Endodermal cell (in vitro differentiated cells): ENCODE measurements at regions not wholly inside any gene's neighbourhood (a gene's known extent, or its start where the extent isn't known, plus 50 kb on each side); places are given as distances from the start of the nearest gene placed in this dataset.

Experiments
- DNase-seq: peaks from one replicate; pipeline ENCODE4 v3.0.0-alpha.2; 2017
- H3K27ac ChIP-seq: 2 replicates; pipeline ENCODE4 v1.5.1; 2013; ENCODE audit warnings: mild to moderate bottlenecking, low read depth, low read length, moderate library complexity
- H3K27me3 ChIP-seq: 2 replicates; pipeline ENCODE4 v1.6.1; 2013; ENCODE audit warnings: mild to moderate bottlenecking, low read length, moderate library complexity; ENCODE audit not compliant: insufficient read depth, control insufficient read depth, poor library complexity, severe bottlenecking
- H3K36me3 ChIP-seq: 2 replicates; pipeline ENCODE4 v1.7.0; 2013; ENCODE audit warnings: mild to moderate bottlenecking, low read length, moderate library complexity; ENCODE audit not compliant: control insufficient read depth, insufficient read depth
- H3K4me1 ChIP-seq: one replicate; pipeline ENCODE4 v1.7.0; 2013; ENCODE audit warnings: low read length; ENCODE audit not compliant: control insufficient read depth, insufficient read depth
- H3K4me3 ChIP-seq: 2 replicates; pipeline ENCODE4 v1.5.1; 2013; ENCODE audit warnings: mild to moderate bottlenecking, low read length, moderate library complexity
- H3K9ac ChIP-seq: 2 replicates; pipeline ENCODE4 v1.6.1; 2013; ENCODE audit warnings: mild to moderate bottlenecking, low read length, moderate library complexity; ENCODE audit not compliant: poor library complexity, severe bottlenecking; ENCODE audit errors: extremely low read depth
- H3K9me3 ChIP-seq: 2 replicates; pipeline ENCODE4 v1.6.1; 2013; ENCODE audit warnings: mild to moderate bottlenecking, low read length, moderate library complexity; ENCODE audit not compliant: control insufficient read depth
- H3K27ac Mint-ChIP-seq: 2 replicates; pipeline ENCODE4 v1.8.0; 2020; ENCODE audit warnings: mixed read lengths
- H3K27me3 Mint-ChIP-seq: 2 replicates; pipeline ENCODE4 v1.8.0; 2021; ENCODE audit warnings: mild to moderate bottlenecking, mixed read lengths; ENCODE audit not compliant: insufficient read depth
- H3K36me3 Mint-ChIP-seq: 2 replicates; pipeline ENCODE4 v1.8.0; 2020; ENCODE audit warnings: low read depth, mixed read lengths
- H3K4me1 Mint-ChIP-seq: 2 replicates; pipeline ENCODE4 v1.8.0; 2020; ENCODE audit warnings: mixed read lengths
- H3K4me3 Mint-ChIP-seq: 2 replicates; pipeline ENCODE4 v1.8.0; 2020; ENCODE audit warnings: mild to moderate bottlenecking, moderate library complexity, mixed read lengths
- H3K9me3 Mint-ChIP-seq: 2 replicates; pipeline ENCODE4 v1.8.0; 2020; ENCODE audit warnings: mild to moderate bottlenecking, mixed read lengths
- WGBS, 2 experiments: methylation state at CpG; one replicate each; pipeline versions ENCODE4 v1.1.5 to v1.1.7; 2013; ENCODE audit warnings: missing lambda C conversion rate in 2 of 2, mixed read lengths in 1 of 2; ENCODE audit not compliant: insufficient coverage in 1 of 2, insufficient read length in 1 of 2; 5-methylcytosine and 5-hydroxymethylcytosine counted together
- TF ChIP-seq, protein P1 (sequence below): fragments of 200-600 bp; sonication (generic); conservative IDR thresholded peaks from 2 replicates; pipeline ENCODE4 v1.5.0; 2021; ENCODE audit warnings: antibody characterized with exemption, mild to moderate bottlenecking

DNA sequence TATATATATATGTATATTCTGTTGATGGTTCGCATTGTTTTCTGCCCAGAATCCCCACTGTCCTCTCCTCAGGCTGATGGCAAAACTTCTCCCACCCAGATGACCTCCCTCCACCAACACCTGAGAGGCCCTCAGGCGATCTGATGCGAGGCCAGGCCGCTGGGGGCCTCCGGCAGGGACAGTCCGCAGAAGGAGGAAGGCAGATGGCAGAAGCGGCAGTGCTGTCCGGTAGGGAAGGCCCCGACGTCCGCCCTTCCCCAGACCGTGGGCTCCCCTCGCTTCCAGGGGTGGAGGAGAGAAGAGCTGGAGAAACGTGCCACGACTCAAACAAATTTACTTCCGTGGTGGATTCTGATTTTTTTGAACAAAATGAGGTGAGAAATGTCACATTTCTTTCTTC is 178.3 kb upstream of the RGS6 start:
- Mint-ChIP-seq H3K27me3 (peaks cover under 1% of the 10 kb centered on the region), H3K4me3 (no peak overlapping the region), H3K9me3 (peaks cover 5% of the 10 kb centered on the region), H3K36me3 (peaks cover under 1% of the 10 kb centered on the region), H3K27ac (peak overlapping the region; percentile 80), H3K4me1 (peaks cover 22% of the 10 kb centered on the region)
- Histone ChIP-seq H3K9ac (no peak overlapping the region), H3K4me1 (no peaks in the 10 kb centered on the region), H3K9me3 (peaks cover 4% of the 10 kb centered on the region), H3K27me3 (no peaks in the 10 kb centered on the region), H3K27ac (no peak overlapping the region), H3K36me3 (no peaks in the 10 kb centered on the region), H3K4me3 (no peak overlapping the region)
- 92 to 96% methylated on average over 7 to 16 of the region's 16 CpGs for WGBS, 2 experiments
- DNase-seq, result no peak
- TF ChIP-seq, protein P1, sequence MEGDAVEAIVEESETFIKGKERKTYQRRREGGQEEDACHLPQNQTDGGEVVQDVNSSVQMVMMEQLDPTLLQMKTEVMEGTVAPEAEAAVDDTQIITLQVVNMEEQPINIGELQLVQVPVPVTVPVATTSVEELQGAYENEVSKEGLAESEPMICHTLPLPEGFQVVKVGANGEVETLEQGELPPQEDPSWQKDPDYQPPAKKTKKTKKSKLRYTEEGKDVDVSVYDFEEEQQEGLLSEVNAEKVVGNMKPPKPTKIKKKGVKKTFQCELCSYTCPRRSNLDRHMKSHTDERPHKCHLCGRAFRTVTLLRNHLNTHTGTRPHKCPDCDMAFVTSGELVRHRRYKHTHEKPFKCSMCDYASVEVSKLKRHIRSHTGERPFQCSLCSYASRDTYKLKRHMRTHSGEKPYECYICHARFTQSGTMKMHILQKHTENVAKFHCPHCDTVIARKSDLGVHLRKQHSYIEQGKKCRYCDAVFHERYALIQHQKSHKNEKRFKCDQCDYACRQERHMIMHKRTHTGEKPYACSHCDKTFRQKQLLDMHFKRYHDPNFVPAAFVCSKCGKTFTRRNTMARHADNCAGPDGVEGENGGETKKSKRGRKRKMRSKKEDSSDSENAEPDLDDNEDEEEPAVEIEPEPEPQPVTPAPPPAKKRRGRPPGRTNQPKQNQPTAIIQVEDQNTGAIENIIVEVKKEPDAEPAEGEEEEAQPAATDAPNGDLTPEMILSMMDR, result no peak

DNA sequence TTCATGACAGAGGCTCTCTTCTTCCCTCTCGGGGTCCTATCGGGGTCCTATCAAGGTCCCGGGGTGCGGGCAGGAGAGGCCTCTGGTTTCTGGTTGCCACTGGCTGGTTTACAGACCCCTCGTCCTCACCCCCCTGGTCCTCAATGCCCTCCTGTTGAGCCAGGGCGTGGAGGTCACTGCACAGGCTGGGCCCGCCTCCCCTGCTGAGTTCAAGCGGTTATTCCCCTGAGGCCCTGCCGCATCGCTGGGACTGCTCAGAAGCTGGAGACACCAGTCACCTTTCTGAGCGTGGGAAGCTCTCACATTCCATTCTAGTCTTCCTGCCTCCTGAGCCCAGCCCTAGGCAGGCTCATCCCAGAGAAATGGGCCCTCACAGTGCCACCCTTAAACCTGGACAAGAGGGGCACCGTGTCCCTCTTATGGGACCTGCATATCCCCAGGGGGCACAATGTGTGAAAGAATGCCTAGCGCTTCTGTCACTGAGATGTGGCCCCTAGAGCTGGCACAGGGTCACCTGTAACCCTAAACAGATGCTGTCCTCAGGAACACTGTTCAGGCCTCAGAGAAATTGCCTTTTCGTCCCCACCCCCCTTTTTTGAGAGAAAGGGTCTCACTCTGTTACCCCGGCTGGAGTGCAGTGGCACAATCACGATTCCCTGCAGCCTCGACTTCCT is 177.7 kb upstream of the RGS6 start:
- Mint-ChIP-seq H3K27ac (peak overlapping the region; percentile 80), H3K36me3 (no peaks in the 10 kb centered on the region), H3K27me3 (no peaks in the 10 kb centered on the region), H3K4me3 (no peak overlapping the region), H3K4me1 (peaks cover 22% of the 10 kb centered on the region), H3K9me3 (no peaks in the 10 kb centered on the region)
- 72 to 82% methylated on average over 10 to 17 of the region's 17 CpGs for WGBS, 2 experiments
- Histone ChIP-seq H3K36me3 (no peaks in the 10 kb centered on the region), H3K9me3 (no peaks in the 10 kb centered on the region), H3K4me1 (no peaks in the 10 kb centered on the region), H3K4me3 (no peak overlapping the region), H3K27me3 (no peaks in the 10 kb centered on the region), H3K27ac (no peak overlapping the region), H3K9ac (no peak overlapping the region)
- peak; percentile 78 for DNase-seq
- TF ChIP-seq, protein P1, result no peak

DNA sequence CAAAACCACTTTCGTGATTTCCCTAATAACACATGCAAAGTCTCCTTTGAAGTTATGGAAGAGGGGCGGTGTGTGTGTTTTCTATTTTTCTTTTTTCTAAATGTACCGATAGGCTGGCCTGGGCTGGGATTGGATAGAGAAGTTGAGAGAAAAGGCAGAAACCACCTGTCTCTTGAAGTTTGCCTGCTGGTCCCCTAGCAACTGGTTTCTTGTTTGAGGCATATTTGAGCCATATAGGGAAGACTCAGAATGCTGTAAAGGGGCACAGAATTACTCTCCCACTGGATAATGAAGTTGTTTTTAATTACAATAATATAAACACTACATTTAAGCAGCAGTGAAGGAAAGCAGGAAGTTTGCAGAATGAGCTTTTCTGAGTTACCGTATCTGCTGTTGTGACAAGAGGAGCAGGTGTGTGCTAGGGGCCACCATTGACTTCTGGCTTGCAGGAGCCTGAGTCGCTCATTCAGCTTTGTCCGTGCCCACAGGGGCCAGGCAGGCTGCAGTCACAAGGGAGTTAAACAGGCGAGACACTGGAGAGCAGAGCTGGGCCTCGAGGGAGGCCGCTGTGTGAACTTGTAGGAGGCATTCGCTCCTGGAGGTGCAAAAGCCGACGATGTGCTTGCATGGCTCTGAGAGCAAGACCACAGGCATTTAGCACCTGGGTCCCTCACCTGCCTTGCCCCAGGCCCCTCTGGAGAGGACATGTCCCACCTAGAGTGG is 173.8 kb upstream of the RGS6 start:
- WGBS, 2 experiments, result 81 to 88% methylated on average over 10 to 12 of the region's 12 CpGs
- H3K4me1 ChIP-seq, result no peaks in the 10 kb centered on the region
- H3K27me3 Mint-ChIP-seq, result no peaks in the 10 kb centered on the region
- no peaks in the 10 kb centered on the region for H3K36me3 ChIP-seq
- no peak overlapping the region for H3K27ac Mint-ChIP-seq
- H3K27ac ChIP-seq, result peak overlapping the region; percentile 22
- peaks cover 10% of the 10 kb centered on the region for H3K9me3 ChIP-seq
- TF ChIP-seq, protein P1, result no peak
- peaks cover 15% of the 10 kb centered on the region for H3K4me1 Mint-ChIP-seq
- no peak overlapping the region for H3K4me3 ChIP-seq
- H3K36me3 Mint-ChIP-seq, result no peaks in the 10 kb centered on the region
- peaks cover 1% of the 10 kb centered on the region for H3K9me3 Mint-ChIP-seq
- no peak for DNase-seq
- no peaks in the 10 kb centered on the region for H3K27me3 ChIP-seq
- H3K9ac ChIP-seq, result no peak overlapping the region
- no peak overlapping the region for H3K4me3 Mint-ChIP-seq
